ENCODE measurements at regions not wholly inside any gene's neighbourhood (a gene's known extent, or its start where the extent isn't known, plus 50 kb on each side); places are given as distances from the start of the nearest gene placed in this dataset.

DNA sequence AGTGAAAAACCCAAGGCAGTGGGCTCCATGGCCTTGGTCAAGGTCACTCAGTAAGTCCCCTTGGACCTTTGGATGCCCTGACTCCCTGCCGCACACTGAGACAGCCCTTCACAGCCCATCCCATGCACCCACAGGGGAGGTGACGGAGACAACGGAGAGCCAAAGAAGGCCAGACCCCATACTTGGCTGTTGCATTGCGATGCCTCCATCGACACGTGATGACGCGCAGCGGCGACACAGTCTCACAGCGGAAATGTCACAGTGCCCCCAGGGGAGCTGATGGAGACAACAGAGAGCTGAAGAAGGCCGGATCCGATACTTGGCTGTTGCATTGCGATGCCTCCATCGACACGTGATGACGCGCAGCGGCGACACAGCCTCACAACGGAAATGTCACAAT is 282.4 kb downstream of the TEX29 start:
- POLR2A ChIA-PET, result no interaction called here
- CTCF ChIA-PET, result no interaction called here

DNA sequence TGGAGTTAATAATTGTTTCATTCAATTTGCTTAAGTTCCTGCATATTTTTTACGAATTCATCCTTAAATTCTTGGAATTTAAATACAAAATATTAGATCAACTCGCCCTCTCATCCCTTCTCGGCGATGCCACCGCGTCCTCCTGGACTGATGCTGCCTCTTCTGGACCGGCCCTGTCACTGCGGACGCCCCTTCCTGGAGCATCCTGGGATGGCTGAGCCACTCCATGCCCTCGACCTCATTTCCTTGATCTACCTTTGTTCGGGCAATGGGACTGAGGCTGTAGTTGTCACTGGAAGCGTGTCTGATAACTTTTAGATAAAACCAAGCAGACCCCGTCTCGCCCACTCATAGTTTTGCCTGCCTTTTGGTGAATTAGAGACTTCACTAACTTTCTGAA is 283.7 kb downstream of the TEX29 start:
- CTCF ChIA-PET, result no interaction called here
- POLR2A ChIA-PET, result no interaction called here

DNA sequence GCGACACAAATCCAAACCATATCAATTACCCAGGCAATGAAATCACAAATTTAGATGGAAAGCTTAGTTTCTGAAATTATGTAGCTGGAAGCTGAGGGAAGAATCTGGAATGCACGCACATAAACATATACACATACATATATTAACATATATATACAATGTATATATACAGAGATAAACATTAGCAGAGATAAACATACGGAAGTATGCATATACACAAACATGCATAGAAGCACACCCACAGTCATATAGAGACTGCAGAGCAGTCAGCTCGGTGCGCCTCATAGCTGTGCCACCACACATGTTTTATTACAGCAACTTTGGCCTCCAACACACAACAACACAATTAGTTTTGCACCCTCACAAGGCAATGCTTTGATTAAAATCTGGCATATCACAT is 288.1 kb downstream of the TEX29 start:
- ChIA-PET POLR2A (no interaction called here), CTCF (no interaction called here)

DNA sequence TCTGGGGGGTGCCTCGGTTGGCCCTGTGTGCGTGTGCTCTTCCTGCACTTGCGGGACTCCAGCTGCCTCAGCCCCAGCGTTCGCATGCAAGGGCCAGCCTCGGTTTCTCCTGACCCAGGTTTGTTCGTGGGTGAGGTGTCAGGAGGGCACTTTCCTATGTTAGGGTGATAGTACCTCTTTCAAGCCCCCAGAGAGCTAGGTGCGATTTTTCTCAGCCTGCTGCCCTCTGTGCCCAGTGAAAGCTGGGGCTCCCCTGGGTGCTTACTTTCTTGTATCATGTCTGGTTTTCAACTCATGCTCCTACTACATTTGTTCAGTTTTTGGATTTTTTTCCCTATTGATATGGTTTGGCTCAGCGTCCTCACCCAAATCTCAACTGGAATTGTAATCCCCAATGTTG is 289.2 kb downstream of the TEX29 start:
- POLR2A ChIA-PET, result no interaction called here
- CTCF ChIA-PET, result no interaction called here

DNA sequence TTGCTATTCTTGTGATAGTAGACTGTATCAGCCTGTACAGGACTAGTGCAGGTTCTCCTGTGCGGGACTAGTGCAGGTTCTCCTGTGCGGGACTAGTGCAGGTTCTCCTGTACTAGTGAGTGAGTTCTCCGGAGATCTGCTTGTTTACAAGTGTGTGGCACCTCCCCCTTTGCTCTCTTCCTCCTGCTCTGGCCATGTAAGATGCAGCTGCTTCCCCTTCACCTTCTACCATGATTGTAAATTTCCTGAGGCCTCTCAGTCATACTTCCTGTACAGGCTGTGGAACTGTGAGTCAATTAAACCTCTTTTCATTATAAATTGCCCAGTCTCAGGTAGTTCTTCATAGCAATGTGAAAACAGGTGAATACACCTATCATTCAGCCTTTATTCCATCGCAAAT is 289.6 kb downstream of the TEX29 start:
- ChIA-PET CTCF (no interaction called here), POLR2A (no interaction called here)

DNA sequence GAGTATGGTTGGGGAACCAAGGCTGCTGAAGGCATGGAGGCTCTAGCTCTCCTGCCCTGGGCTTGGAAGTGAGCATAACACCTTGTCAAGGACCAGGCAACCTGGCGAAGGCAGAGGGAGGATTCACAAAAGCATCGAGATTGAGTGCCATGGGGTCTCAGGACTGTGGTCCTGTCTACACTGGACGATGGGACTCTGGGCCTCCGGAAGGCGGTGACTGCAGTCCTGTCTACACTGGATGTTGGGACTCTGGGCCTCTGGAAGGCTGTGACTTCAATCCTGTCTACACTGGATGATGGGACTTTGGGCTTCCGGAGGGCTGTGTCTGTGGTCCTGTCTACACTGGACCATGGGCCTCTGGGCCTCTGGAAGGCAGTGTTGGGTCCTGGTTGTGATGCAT is 290.4 kb downstream of the TEX29 start:
- ChIA-PET POLR2A (no interaction called here), CTCF (no interaction called here)

DNA sequence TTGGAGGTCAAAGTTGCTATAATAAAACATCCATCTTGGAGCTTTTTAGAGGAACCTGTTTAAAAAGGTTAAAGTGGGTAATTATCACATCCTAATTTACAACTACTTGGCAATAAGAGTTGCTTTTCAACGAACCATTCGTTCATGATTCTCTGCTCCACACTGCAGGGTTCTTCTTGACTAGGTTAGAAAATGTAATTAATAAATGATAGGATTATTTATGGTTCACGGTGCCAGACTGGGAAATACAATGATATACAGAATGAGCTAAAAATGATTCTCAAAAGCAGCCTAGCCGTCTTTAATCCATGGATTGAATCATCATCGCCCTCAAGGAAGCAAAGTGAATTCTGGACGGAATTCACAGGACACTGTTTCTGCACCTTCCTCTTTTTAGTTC is 291.2 kb downstream of the TEX29 start:
- ChIA-PET CTCF (no interaction called here), POLR2A (no interaction called here)

DNA sequence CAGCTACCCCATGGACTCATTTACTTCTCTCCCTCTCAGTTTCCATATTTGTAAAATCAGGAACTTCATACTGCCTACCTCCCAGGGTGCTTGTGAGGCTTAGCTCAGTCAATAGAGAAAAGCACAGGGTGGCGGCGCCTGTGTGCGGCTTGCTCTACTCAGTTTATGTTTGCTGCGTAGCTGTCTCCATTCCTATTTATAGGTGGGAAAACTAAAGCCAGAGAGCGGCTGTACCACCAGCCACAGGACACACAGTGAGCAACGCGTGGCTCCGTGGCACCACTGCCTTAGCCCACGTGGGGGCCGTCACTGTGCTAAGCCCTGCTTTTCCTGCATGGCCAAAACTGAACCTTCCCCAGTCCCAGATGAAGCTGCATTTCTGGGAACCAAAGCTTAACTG is 292.4 kb downstream of the TEX29 start:
- CTCF ChIA-PET, result no interaction called here
- POLR2A ChIA-PET, result no interaction called here

DNA sequence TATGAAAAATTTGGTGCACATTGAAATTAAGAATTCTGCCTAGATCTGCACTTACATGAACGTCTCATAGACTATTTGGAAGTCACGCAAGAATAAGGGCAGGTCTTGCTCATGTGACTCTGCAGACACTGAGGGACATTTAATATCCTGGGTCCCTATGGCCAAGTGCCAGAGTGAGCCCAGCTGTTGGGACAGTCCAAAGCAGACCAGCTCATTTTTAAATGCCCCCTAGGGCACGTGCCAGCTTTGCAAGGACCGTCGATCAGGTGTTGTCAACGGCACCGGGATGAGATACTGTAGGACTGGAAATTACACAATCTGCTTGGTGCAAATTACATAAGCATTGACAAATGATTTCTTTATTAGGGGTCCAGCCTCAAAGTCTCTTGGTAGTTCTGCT is 293.6 kb downstream of the TEX29 start:
- ChIA-PET POLR2A (no interaction called here), CTCF (no interaction called here)

DNA sequence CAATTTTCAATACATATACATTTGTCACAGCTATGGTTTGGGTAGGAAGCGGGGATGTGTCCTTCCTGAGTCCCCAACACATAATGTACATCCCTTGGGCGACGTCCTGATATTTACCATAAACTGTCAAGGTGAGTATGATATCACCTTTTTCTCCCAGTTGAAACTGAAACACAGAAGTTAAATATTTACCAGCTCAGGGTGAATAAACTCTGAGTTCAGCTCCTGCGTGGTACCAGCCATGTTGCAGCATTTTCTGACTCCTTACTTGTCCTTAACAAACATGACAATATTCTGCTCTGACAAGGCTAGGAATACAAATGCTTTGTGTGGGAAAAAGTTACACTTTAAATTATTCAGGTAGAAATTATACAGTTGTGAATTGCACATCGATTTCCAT is 294.2 kb downstream of the TEX29 start:
- ChIA-PET POLR2A (no interaction called here), CTCF (no interaction called here)

DNA sequence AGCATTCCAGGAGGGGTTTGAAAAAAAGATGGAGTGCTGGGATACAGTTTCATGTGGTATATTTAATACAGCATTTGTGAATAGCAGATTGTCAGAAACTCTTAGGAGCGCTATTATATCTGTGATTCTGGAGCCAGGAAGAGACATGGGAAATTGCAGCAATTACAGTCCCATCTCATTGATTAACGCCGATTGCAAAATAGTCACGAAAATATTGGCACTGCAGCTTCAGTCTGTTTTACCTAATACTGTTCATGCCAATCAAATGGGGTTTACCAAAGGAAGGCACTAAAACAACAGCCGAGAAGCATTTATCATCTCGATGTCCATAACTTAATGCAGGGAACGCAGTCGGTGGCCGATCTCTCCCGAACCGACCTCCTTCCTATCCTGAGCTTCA is 295.8 kb downstream of the TEX29 start:
- POLR2A ChIA-PET, result no interaction called here
- CTCF ChIA-PET, result interaction anchor here (0.7 kb wide), 1 partner anchor 272 kb away, joined by 3 read pairs; no protein-coding TSS in a partner anchor

DNA sequence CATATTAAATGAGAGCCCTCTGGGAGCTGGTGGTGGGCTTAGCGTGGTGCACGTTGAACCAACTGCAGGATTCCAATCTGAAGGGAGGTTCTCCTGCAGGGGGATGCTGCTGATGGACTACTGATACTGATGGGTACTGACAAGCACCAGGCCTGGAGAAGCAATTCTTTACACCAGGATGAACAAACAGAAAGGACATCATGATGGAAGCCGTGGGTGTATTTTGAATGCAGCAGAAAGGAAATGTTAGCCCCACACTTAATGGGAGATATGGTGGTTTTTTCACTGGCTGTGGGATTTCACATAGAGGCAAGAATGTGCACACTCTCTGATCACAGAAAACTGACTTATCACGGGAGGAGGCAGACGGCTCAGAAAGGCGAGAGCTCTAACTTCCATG is 299.7 kb downstream of the TEX29 start:
- POLR2A ChIA-PET, result no interaction called here

DNA sequence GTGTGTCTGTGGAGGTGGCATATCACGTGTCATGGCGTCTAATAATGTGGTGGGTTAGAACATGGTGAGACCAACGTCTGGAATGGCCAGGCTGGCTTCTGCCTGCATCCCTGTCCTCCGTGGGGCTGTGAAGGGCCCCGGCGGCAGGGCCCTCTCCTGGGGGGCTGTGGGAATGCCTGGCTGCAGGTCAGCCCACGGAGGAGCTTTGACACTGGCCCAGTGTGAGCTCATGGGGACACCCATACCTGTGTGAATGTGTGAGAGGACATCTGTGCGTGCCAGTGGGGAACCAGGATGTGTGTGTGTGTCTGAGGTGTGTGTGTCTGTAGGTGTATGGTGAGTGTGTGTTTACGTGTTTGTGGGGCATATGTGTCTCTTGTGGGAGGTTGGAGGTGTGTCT is 300.1 kb downstream of the TEX29 start:
- ChIA-PET CTCF (no interaction called here), POLR2A (no interaction called here)

More for the DNA sequence above, 299.7 kb downstream of the TEX29 start:
- CTCF ChIA-PET, result no interaction called here

DNA sequence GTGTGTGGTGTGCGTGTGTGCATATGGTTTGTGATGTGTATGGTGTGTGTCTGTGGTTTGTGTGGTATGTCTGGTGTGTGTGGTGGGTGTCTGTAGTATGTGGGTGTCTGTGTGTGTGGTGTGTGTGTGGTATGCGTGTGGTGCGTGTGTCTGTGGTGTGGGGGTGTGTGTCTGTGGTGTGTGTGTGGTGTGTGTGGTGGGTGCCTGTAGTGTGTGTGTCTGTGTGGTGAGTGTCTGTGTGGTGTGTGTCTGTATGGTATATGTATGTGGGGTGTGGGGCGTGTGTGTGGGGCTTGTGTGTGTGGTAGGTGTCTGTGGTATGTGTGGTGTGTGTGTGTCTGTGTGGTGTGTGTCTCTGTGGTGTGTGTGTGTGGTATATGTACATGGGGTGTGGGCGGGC is 300.7 kb downstream of the TEX29 start:
- ChIA-PET POLR2A (no interaction called here), CTCF (no interaction called here)

DNA sequence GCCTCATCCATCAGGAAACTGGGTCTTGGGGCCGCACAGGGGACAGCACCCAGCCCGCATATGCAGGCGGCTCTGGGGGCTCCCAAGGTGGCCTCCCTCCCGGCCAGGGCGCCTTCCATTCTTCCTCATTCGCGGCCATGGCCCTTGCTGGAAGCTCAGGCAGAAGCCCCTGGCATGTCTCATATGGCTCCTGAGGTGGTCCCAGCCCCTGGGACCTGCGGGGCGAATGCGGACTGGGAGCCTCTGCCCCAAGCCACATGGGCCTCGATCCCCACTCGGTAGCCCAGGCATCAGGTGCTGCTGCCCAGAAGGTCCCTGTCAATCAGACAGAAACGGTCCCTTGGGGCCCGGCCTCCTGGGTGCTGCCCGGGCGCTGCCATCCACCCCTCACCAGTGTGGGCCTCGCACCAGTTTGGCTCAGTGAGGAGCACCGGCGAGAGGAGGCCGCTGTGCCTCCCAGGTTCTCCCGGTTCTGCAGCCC is 301.6 kb downstream of the TEX29 start:
- CTCF ChIA-PET, result no interaction called here
- POLR2A ChIA-PET, result no interaction called here

DNA sequence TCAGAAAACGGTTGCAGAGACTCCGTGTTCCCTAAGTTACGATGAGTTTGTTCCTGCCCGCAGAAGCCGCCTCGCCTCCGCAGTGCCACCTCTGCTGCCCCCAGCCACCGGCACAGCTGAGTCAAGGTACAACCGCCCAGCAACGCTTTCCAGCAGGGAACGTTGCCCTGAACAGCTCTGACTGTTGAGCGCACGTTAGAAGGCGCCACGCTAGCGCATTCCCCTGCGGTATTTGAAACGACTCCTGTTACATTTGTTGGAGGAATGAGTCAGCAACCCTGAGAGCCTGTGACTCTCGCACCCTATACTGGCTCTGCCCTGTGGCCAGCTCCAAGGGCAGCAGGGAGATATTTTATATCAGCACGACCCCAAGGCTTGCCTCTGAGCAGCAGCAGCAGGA is 302.8 kb downstream of the TEX29 start:
- ChIA-PET POLR2A (no interaction called here), CTCF (no interaction called here)

DNA sequence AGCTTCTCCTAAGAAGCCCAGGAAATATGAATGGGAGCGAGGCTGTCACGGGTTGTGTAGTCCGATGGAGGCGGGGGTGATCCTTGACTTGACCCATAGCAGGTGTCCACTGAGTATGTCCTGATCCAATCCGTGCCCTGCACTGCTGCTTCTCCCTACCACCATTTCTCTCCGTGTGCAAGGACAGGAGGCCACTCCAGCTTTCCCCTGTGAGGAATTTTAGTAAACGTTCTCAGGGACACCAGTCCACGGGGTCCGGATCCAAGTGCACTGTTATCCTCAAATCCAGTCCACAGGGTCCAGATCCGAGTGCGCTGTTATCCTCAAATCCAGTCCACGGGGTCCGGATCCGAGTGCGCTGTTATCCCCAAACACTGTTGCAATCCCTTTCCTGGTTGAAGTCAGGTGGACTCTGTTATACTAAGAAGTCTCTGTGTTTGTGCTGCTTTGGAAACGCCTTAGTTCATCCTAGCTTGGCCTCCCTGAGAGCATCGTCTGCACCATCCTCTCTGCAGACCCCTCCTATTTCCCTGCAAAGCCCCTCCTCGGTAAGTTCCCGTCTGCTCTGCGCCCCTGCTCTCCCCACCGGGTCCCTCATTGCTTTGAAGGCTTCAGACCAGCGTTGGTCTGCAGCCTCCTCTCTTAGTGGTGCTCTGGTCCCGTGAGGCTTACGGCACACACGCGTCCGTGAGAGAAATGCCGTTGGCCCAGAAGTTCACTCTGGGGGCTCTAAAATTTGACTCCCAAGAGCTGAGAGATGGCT is 303.5 kb downstream of the TEX29 start:
- ChIA-PET POLR2A (no interaction called here), CTCF (no interaction called here)

DNA sequence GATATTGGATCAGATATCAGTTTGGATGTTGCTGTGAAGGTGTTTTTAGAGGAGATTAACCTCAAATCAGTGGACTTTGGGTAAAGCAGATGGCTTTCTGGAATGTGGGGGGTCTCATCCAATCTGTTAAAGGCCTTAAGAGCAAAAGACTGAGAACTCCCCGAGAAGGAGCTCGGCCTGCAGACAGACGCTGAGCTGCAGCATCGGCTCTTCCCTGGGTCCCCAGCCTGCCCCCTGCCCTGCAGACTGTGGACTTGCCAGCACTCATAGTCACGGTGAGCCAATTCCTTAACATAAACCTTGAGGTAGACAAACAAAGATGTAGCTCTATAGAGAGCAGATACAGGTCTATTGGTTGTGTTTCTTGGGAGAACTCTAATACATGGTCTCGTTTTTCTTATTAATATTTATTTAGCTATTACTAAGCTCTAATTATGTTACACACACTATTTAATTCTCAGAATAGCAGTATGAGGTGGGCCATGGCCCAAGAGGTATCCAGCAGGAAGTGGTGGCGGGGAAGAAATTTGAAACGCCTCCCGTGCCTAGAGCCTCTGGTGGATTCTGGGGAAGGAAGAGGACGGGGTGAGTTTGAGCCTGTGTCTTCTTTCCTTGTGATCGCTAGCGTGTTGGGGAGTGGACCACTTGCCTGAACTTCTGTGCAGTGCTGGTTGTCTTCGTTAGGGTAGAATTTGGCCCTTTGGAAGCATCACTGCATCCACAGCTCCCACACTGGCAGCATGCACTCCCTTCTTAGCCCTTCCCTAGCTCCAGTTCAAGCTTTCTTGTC is 305.3 kb downstream of the TEX29 start:
- POLR2A ChIA-PET, result no interaction called here
- CTCF ChIA-PET, result no interaction called here

DNA sequence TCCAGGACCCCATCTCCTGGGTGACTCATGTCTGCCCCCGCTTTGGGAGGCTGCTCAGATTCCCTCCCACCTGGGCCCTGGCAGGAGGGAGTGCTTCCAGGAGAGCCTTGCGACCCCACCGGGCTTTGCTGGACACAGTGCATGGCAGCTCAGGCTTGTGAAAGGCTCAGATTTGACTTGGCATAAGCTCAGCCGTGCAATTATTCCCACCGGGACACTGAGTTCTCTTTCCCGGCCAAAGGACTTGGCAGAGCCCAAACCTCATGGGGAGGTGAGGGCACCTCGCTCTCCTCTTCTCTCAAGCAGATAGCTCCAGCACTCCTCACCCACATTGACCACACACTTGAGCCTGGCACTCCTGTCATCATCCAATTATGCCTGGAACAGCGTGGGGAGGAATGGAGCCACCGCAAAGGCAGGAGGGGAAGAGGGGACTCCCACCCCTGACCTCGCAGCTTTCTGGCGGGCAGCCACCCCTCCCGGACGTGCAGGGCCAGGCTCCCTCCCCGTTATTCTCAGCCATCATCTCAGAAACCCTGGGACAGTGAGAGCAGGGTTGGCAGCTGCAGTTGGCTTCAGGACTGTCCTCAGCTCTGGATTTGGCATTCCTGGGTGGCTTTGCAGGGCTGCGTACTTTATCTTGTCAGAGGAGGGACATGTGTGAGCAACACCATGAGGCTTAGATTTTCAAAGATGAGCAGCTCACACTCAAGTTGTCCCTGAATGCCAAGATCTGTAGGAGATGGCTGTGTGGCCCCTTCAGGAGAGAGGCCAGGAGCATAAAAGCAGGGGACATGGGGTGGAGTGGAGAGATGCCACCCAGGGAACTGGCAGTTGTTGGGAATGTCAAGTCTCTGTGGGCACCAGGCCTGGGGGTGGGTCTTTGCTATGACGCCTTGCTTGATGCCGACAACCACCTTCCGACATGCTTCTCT is 306.2 kb downstream of the TEX29 start:
- POLR2A ChIA-PET, result no interaction called here
- CTCF ChIA-PET, result no interaction called here

DNA sequence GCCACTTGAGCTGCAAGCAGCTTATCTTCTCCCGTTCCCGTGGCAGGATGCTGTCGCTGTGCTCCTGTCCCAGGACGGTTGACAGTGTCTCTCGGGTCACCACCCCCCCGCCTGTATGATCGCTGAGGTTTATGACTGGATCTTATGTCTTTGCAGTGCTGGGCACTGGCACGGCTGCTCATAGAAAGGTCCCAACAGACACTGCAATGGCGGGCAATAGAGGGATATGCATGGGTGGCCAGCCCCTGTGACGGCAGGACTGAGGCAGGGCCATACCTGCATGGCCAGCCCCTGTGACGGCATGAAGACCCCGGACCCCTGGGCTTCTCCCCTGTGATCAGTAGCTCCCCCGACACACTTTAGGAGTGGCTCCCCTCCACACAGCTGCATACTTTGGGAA is 307.2 kb downstream of the TEX29 start:
- ChIA-PET CTCF (no interaction called here), POLR2A (no interaction called here)

DNA sequence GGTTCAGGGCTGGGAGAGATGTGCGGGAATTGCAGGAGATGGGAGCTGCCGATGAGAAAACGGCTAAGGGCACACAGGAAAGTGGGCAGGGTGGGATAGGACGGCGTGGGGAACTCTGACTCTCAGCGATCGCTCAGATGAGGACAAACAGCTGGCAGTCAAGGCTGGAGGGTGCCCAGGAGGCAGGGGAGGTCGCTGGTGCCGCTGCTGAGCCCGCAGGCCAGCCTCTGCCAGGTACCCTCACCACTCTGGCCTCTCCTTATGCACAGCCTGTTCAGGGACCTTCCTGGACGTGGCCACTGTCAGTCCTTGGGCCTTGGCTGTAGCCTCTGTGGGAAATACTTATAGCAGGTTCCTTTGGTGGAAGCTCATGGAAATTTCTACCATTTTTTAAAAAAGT is 308.6 kb downstream of the TEX29 start:
- ChIA-PET POLR2A (no interaction called here), CTCF (no interaction called here)

Measured in activated CD8-positive, alpha-beta memory T cell treated with anti-CD3 and anti-CD28 coated beads for 36 hours (primary cell).